Activated CD8-positive, alpha-beta T cell treated with anti-CD3 and anti-CD28 coated beads for 36 hours (primary cell): ENCODE measurements at regions not wholly inside any gene's neighbourhood (a gene's known extent, or its start where the extent isn't known, plus 50 kb on each side); places are given as distances from the start of the nearest gene placed in this dataset.

Experiments
- ATAC-seq: fragments of 200-7000 bp; cut with Tn5 transposase; one replicate; pipeline ENCODE4 v1.10.0; 2021; ENCODE audit warnings: mild to moderate bottlenecking, moderate library complexity
- CTCF ChIA-PET: fragments of 350-600 bp; sonication (Branson Sonifier 250); formaldehyde crosslinking; loops from one replicate; lab custom pipeline; 2021; ENCODE audit warnings: antibody characterized with exemption; lab: Charles Lee
- POLR2A ChIA-PET: fragments of 350-600 bp; sonication (Branson Sonifier 250); formaldehyde crosslinking; loops from one replicate; lab custom pipeline; 2021; ENCODE audit warnings: antibody characterized with exemption; lab: Charles Lee
- DNase-seq: peaks from one replicate; pipeline ENCODE4 v3.0.0-alpha.2; 2020
- H3K27ac Mint-ChIP-seq: one replicate; pipeline ENCODE4 v1.8.0; 2021; ENCODE audit warnings: mild to moderate bottlenecking, mixed read lengths
- H3K27me3 Mint-ChIP-seq: one replicate; pipeline ENCODE4 v1.8.0; 2021; ENCODE audit warnings: mixed read lengths
- H3K36me3 Mint-ChIP-seq: one replicate; pipeline ENCODE4 v1.8.0; 2021; ENCODE audit warnings: low read depth, mixed read lengths
- H3K4me1 Mint-ChIP-seq: one replicate; pipeline ENCODE4 v1.8.0; 2021; ENCODE audit warnings: low read depth, mixed read lengths
- H3K4me3 Mint-ChIP-seq: one replicate; pipeline ENCODE4 v1.8.0; 2021; ENCODE audit warnings: mild to moderate bottlenecking, moderate library complexity, mixed read lengths
- H3K9me3 Mint-ChIP-seq: one replicate; pipeline ENCODE4 v1.8.0; 2021; ENCODE audit warnings: mixed read lengths
- CTCF ChIP-seq: fragments of 200-600 bp; IDR thresholded peaks from one replicate; pipeline ENCODE4 v1.8.0; 2022; ENCODE audit warnings: antibody characterized with exemption, mild to moderate bottlenecking
- intact Hi-C: fragments of 100-400 bp; cut with micrococcal nuclease; formaldehyde crosslinking; loops from one replicate; pipeline ENCODE4 v1.10.0; 2022

GRCh38 chrX:78388663-78389062 lies 61.3 kb upstream of the CYSLTR1 start:
- no peak for ATAC-seq
- TF ChIP-seq CTCF, result no peak
- POLR2A ChIA-PET, result no interaction called here
- CTCF ChIA-PET, result no interaction called here
- no peak overlapping the region for H3K27ac Mint-ChIP-seq
- peaks cover 5% of the 10 kb centered on the region for H3K36me3 Mint-ChIP-seq
- intact Hi-C loops, result no loop called here
- no peak overlapping the region for H3K4me3 Mint-ChIP-seq
- no peaks in the 10 kb centered on the region for H3K27me3 Mint-ChIP-seq
- H3K9me3 Mint-ChIP-seq, result peaks cover 12% of the 10 kb centered on the region
- DNase-seq, result no peak
- H3K4me1 Mint-ChIP-seq, result no peaks in the 10 kb centered on the region

- no peak overlapping the region for H3K4me3 Mint-ChIP-seq
- H3K27me3 Mint-ChIP-seq, result no peaks in the 10 kb centered on the region
- ATAC-seq (no peak), DNase-seq (no peak)
- no peak for TF ChIP-seq CTCF
- ChIA-PET POLR2A (no interaction called here), CTCF (no interaction called here)
- no peak overlapping the region for H3K27ac Mint-ChIP-seq
- intact Hi-C loops, result no loop called here
- no peaks in the 10 kb centered on the region for H3K4me1 Mint-ChIP-seq
- H3K36me3 Mint-ChIP-seq, result peaks cover 5% of the 10 kb centered on the region
- peaks cover 12% of the 10 kb centered on the region for H3K9me3 Mint-ChIP-seq
These were observed 60.0 kb upstream of the CYSLTR1 start for GRCh38 chrX:78387364-78387763.

GRCh38 chrX:78384486-78384885 lies 57.1 kb upstream of the CYSLTR1 start:
- ChIA-PET CTCF (interaction anchor here (0.6 to 1.5 kb wide), 2 partner anchors 71 to 1061 kb away, joined by 3 read pairs; no protein-coding TSS in a partner anchor), POLR2A (no interaction called here)
- peaks cover 5% of the 10 kb centered on the region for H3K36me3 Mint-ChIP-seq
- DNase-seq (no peak), ATAC-seq (no peak)
- H3K27me3 Mint-ChIP-seq, result no peaks in the 10 kb centered on the region
- TF ChIP-seq CTCF, result no peak
- no peak overlapping the region for H3K4me3 Mint-ChIP-seq
- H3K9me3 Mint-ChIP-seq, result peaks cover 14% of the 10 kb centered on the region
- intact Hi-C loops, result no loop called here
- peaks cover 1% of the 10 kb centered on the region for H3K4me1 Mint-ChIP-seq
- H3K27ac Mint-ChIP-seq, result no peak overlapping the region

- Mint-ChIP-seq H3K9me3 (peaks cover 7% of the 10 kb centered on the region), H3K27ac (no peak overlapping the region), H3K4me1 (peaks cover 9% of the 10 kb centered on the region), H3K27me3 (no peaks in the 10 kb centered on the region), H3K36me3 (peaks cover 2% of the 10 kb centered on the region), H3K4me3 (no peak overlapping the region)
- DNase-seq (no peak), ATAC-seq (no peak)
- CTCF ChIA-PET, result interaction anchor here (1.5 kb wide), 1 partner anchor 70 kb away, joined by 3 read pairs; no protein-coding TSS in a partner anchor
- intact Hi-C loops, result no loop called here
- POLR2A ChIA-PET, result interaction anchor here (0.6 kb wide), 1 partner anchor 60 kb away, joined by 3 read pairs; no protein-coding TSS in a partner anchor
- no peak for TF ChIP-seq CTCF
These were observed 56.2 kb upstream of the CYSLTR1 start for GRCh38 chrX:78383594-78383993.

GRCh38 chrX:78378476-78379115 lies 51.2 kb upstream of the CYSLTR1 start:
- H3K27me3 Mint-ChIP-seq, result no peaks in the 10 kb centered on the region
- intact Hi-C loops, result no loop called here
- H3K4me3 Mint-ChIP-seq, result no peak overlapping the region
- peaks cover 5% of the 10 kb centered on the region for H3K9me3 Mint-ChIP-seq
- ATAC-seq (no peak), DNase-seq (no peak)
- H3K4me1 Mint-ChIP-seq, result peaks cover 25% of the 10 kb centered on the region
- POLR2A ChIA-PET, result no interaction called here
- no peak overlapping the region for H3K27ac Mint-ChIP-seq
- H3K36me3 Mint-ChIP-seq, result peaks cover 1% of the 10 kb centered on the region
- TF ChIP-seq CTCF, result no peak
- CTCF ChIA-PET, result no interaction called here
